ENCODE measurements at regions not wholly inside any gene's neighbourhood (a gene's known extent, or its start where the extent isn't known, plus 50 kb on each side); places are given as distances from the start of the nearest gene placed in this dataset.
A peak's percentile ranks its signal among the peaks of the same experiment; 100 is the strongest.
"Not testable (repeated sequence)": the region's sequence is repeated elsewhere in the genome, so short reads cannot be mapped to it uniquely, and the experiment has no call there.

DNA sequence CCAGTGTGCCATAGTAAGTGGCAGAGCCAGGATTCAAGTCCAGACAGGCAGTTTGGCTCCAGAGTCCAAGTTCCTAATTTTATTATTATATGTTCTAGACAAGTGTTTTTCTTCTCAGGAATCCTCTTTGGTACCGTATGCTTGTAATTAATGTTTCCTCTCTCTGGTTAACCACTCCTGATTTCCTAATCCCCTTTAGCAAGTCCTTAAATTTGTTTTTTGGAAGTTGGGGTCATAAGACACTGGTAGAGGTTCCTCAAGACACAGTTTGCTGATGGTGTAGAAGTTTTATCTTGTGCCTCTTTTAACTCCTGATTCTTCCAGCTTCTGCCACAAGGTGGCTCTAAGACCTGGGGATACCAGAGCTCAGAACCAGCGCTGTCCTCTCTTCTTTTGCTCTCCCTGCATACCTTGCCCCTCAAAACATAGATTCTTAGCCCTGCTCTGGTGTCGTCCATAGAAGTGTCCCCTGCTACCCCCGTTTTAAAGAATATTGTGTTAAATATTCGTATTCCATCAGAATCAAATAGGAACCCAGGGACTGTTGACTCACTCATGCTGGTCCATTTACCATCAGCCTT, 3068.0 kb downstream of the RPIA start:
- peak; percentile 86 for ATAC-seq
- POLR2A ChIA-PET; CTCF ChIA-PET; H3K4me3 ChIP-seq (replicated peaks in 1 of 2; ENCODE audit: low read depth in 1 of 2, low read length in 2 of 2); H3K9ac ChIP-seq (ENCODE audit: low read length); H3K79me2 ChIP-seq (ENCODE audit: insufficient read depth, low read length); H3K36me3 ChIP-seq (ENCODE audit: control insufficient read depth in 1 of 2, insufficient read depth in 2 of 2, low read length in 2 of 2); H3K27me3 ChIP-seq (ENCODE audit: insufficient read depth, low read length); H3K9me3 ChIP-seq (ENCODE audit: control insufficient read depth in 1 of 2, insufficient read depth in 1 of 2, low read depth in 1 of 2, low read length in 2 of 2); H3K27ac ChIP-seq (ENCODE audit: low read depth, low read length); intact Hi-C loops (cut with micrococcal nuclease); DNase-seq (ENCODE audit: low read depth, low spot score); RAD21 ChIA-PET (ENCODE audit: low non-redundant PET in 1 of 2, low total read pairs in 2 of 2, uncharacterized antibody in 2 of 2, unreplicated experiment in 2 of 2); H3K9me2 ChIP-seq (ENCODE audit: insufficient read depth); H3K4me2 ChIP-seq (ENCODE audit: low read length); H4K20me1 ChIP-seq (ENCODE audit: insufficient read depth); H2AFZ ChIP-seq (ENCODE audit: low read depth, low read length, poor library complexity, severe bottlenecking); BruUV-seq (replicated peaks); H3K4me1 ChIP-seq (ENCODE audit: control insufficient read depth in 1 of 2, insufficient read depth in 2 of 2, low read length in 2 of 2): not testable (repeated sequence)
- TF ChIP-seq, protein P1, sequence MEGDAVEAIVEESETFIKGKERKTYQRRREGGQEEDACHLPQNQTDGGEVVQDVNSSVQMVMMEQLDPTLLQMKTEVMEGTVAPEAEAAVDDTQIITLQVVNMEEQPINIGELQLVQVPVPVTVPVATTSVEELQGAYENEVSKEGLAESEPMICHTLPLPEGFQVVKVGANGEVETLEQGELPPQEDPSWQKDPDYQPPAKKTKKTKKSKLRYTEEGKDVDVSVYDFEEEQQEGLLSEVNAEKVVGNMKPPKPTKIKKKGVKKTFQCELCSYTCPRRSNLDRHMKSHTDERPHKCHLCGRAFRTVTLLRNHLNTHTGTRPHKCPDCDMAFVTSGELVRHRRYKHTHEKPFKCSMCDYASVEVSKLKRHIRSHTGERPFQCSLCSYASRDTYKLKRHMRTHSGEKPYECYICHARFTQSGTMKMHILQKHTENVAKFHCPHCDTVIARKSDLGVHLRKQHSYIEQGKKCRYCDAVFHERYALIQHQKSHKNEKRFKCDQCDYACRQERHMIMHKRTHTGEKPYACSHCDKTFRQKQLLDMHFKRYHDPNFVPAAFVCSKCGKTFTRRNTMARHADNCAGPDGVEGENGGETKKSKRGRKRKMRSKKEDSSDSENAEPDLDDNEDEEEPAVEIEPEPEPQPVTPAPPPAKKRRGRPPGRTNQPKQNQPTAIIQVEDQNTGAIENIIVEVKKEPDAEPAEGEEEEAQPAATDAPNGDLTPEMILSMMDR (IDR thresholded peaks at IDR 0.05 in 2 of 3, conservative IDR thresholded peaks at IDR 0.05 in 1 of 3; ENCODE audit: borderline replicate concordance in 1 of 3, insufficient read depth in 1 of 3, low read depth in 2 of 3, low read length in 2 of 3) = 0 out of 6 replicates have a peak, but pooled peaks of 1 of the 3 experiments have one; percentile 8
- TF ChIP-seq RAD21 (IDR thresholded peaks at IDR 0.05; ENCODE audit: low read depth) = peak; percentile 11; the same call in 1 of the 2 replicates

DNA sequence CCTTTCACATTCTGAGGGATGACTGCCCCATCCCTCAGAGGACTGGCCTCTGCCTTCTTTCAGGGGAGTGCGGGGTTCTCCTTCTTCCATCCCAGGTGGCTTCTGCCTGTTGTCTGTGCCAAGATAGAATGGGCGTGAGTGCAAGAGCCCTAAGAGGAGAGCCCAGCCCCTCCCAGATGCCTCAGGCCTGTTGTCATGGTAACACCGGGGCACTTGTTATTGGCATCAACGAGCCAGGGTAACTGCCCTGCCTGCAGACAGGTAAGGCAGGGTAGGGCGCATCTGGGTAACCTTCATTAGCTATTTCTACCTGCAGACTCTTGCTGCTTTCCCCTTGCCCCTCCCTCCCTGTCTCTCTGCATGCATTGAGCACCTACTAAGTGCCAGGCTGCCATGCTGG, 3069.2 kb downstream of the RPIA start:
- H3K9me3 ChIP-seq (ENCODE audit: control insufficient read depth in 1 of 2, insufficient read depth in 1 of 2, low read depth in 1 of 2, low read length in 2 of 2); H3K4me1 ChIP-seq (ENCODE audit: control insufficient read depth in 1 of 2, insufficient read depth in 2 of 2, low read length in 2 of 2); POLR2A ChIA-PET; H3K36me3 ChIP-seq (ENCODE audit: control insufficient read depth in 1 of 2, insufficient read depth in 2 of 2, low read length in 2 of 2); DNase-seq (ENCODE audit: low read depth, low spot score); H3K79me2 ChIP-seq (ENCODE audit: insufficient read depth, low read length); ATAC-seq; H3K27ac ChIP-seq (ENCODE audit: low read depth, low read length); BruUV-seq (replicated peaks); intact Hi-C loops (cut with micrococcal nuclease); CTCF ChIA-PET; H3K27me3 ChIP-seq (ENCODE audit: insufficient read depth, low read length); RAD21 ChIA-PET (ENCODE audit: low non-redundant PET in 1 of 2, low total read pairs in 2 of 2, uncharacterized antibody in 2 of 2, unreplicated experiment in 2 of 2); H3K4me2 ChIP-seq (ENCODE audit: low read length); H3K4me3 ChIP-seq (replicated peaks in 1 of 2; ENCODE audit: low read depth in 1 of 2, low read length in 2 of 2); H3K9me2 ChIP-seq (ENCODE audit: insufficient read depth); H2AFZ ChIP-seq (ENCODE audit: low read depth, low read length, poor library complexity, severe bottlenecking); H4K20me1 ChIP-seq (ENCODE audit: insufficient read depth); H3K9ac ChIP-seq (ENCODE audit: low read length): not testable (repeated sequence)

DNA sequence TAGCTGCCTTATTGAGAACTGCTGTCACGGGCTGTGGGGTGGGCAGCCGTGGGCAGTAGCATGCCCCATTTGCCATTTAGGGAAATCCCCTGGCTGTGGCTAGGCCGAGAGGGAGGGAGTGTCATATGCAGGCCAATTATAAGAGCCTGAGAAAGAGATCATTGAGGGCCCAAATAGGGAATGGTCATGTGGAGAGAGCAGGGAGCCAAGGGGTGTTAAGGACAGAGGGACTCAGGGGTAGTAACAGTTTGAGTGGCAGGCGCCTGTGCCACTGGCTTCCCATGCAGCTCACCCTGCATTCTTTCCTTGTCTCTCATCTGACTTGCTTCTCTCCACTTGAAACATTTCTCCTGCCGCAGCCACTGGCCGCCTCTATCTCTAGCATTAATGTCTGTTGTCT, 3070.8 kb downstream of the RPIA start:
- ATAC-seq; H3K9ac ChIP-seq (ENCODE audit: low read length); H3K27me3 ChIP-seq (ENCODE audit: insufficient read depth, low read length); H3K9me3 ChIP-seq (ENCODE audit: control insufficient read depth in 1 of 2, insufficient read depth in 1 of 2, low read depth in 1 of 2, low read length in 2 of 2); H2AFZ ChIP-seq (ENCODE audit: low read depth, low read length, poor library complexity, severe bottlenecking); RAD21 ChIA-PET (ENCODE audit: low non-redundant PET in 1 of 2, low total read pairs in 2 of 2, uncharacterized antibody in 2 of 2, unreplicated experiment in 2 of 2); H3K27ac ChIP-seq (ENCODE audit: low read depth, low read length); H3K4me1 ChIP-seq (ENCODE audit: control insufficient read depth in 1 of 2, insufficient read depth in 2 of 2, low read length in 2 of 2); H3K4me2 ChIP-seq (ENCODE audit: low read length); H4K20me1 ChIP-seq (ENCODE audit: insufficient read depth); BruUV-seq (replicated peaks); H3K79me2 ChIP-seq (ENCODE audit: insufficient read depth, low read length); DNase-seq (ENCODE audit: low read depth, low spot score); H3K36me3 ChIP-seq (ENCODE audit: control insufficient read depth in 1 of 2, insufficient read depth in 2 of 2, low read length in 2 of 2); H3K9me2 ChIP-seq (ENCODE audit: insufficient read depth); CTCF ChIA-PET; intact Hi-C loops (cut with micrococcal nuclease); H3K4me3 ChIP-seq (replicated peaks in 1 of 2; ENCODE audit: low read depth in 1 of 2, low read length in 2 of 2); POLR2A ChIA-PET: not testable (repeated sequence)

DNA sequence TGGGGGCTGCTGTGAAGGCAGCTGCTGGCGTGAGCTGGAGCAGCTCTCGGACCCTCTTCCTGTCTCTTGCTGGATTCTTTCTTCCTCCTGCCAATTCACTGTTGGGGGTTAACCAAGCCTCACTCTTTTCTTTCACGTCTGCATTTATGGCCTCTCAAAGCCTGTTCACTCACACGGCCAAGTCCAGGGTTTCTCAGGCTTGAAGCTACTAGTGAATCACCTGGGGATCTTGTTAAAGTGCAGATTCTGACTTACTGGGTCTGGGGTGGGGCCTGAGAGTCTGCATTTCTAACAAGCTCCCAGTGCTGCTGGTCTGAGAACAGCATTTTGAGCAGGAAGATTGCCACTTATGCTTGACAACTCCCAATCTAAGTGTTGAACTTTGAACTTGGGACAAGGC, 3072.2 kb downstream of the RPIA start:
- intact Hi-C loops (cut with micrococcal nuclease); CTCF ChIA-PET: not testable (repeated sequence)

More for the DNA sequence above, 3072.2 kb downstream of the RPIA start:
- H3K27me3 ChIP-seq (ENCODE audit: insufficient read depth, low read length); DNase-seq (ENCODE audit: low read depth, low spot score); H3K9ac ChIP-seq (ENCODE audit: low read length); H4K20me1 ChIP-seq (ENCODE audit: insufficient read depth); H3K27ac ChIP-seq (ENCODE audit: low read depth, low read length); POLR2A ChIA-PET; H2AFZ ChIP-seq (ENCODE audit: low read depth, low read length, poor library complexity, severe bottlenecking); H3K9me2 ChIP-seq (ENCODE audit: insufficient read depth); RAD21 ChIA-PET (ENCODE audit: low non-redundant PET in 1 of 2, low total read pairs in 2 of 2, uncharacterized antibody in 2 of 2, unreplicated experiment in 2 of 2); ATAC-seq; H3K9me3 ChIP-seq (ENCODE audit: control insufficient read depth in 1 of 2, insufficient read depth in 1 of 2, low read depth in 1 of 2, low read length in 2 of 2); H3K4me1 ChIP-seq (ENCODE audit: control insufficient read depth in 1 of 2, insufficient read depth in 2 of 2, low read length in 2 of 2); H3K4me3 ChIP-seq (replicated peaks in 1 of 2; ENCODE audit: low read depth in 1 of 2, low read length in 2 of 2); H3K36me3 ChIP-seq (ENCODE audit: control insufficient read depth in 1 of 2, insufficient read depth in 2 of 2, low read length in 2 of 2); H3K4me2 ChIP-seq (ENCODE audit: low read length); BruUV-seq (replicated peaks); H3K79me2 ChIP-seq (ENCODE audit: insufficient read depth, low read length): not testable (repeated sequence)

Data from HCT116 (cell line).